ENCODE measurements at regions not wholly inside any gene's neighbourhood (a gene's known extent, or its start where the extent isn't known, plus 50 kb on each side); places are given as distances from the start of the nearest gene placed in this dataset.

DNA sequence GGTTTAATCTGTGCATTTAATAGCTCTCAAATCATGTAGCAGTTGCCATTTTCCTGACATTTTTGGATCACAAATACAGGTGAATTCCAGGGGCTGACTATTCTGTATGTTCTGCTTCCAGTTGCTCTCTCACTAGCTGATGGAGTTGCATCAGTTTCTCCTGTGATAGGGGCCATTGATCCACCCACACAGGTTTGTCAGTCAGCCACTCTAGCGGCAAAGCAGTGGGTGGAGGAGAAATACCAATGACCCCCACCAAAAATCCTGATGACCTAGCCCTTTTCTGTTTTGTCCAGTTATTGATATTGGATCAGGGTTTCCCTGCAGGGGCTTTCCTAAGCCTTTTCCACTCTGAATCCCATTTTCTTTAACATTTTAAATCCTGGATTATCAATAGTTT, 72.3 kb upstream of the BTN3A2 start:
- H3K9ac ChIP-seq: no peak overlapping the region
- H3K27me3 ChIP-seq (ENCODE audit: insufficient read depth): no peaks in the 10 kb centered on the region
- H3K36me3 ChIP-seq (replicated peaks in 1 of 2; ENCODE audit: control insufficient read depth in 1 of 2, insufficient read depth in 2 of 2, low read length in 1 of 2): no peaks in the 10 kb centered on the region
- no peaks in the 10 kb centered on the region for H3K79me2 ChIP-seq (ENCODE audit: insufficient read depth)
- no peaks in the 10 kb centered on the region for H4K20me1 ChIP-seq (ENCODE audit: insufficient read depth)
- H3K4me1 ChIP-seq (ENCODE audit: control insufficient read depth in 1 of 2, insufficient read depth in 2 of 2, low read depth in 1 of 2, low read length in 1 of 2): peaks cover 5 to 10% of the 10 kb centered on the region in 2 experiments; a peak in 3 of 4 replicates
- H3K9me2 ChIP-seq: no peaks in the 10 kb centered on the region
- ChIA-PET CTCF (interaction anchor here (1.5 kb wide), 1 partner anchor 49 kb away, joined by 3 read pairs; no protein-coding TSS in a partner anchor), POLR2A (no interaction called here)
- no peak for TF ChIP-seq ELF1 (IDR thresholded peaks at IDR 0.05)
- TF ChIP-seq EP300 (IDR thresholded peaks at IDR 0.05; ENCODE audit: borderline replicate concordance in 1 of 2, low read depth in 1 of 2, low read length in 1 of 2): no peak
- no peak for TF ChIP-seq RCOR1 (IDR thresholded peaks at IDR 0.05; ENCODE audit: low read length)
- no peak for TF ChIP-seq FOXM1 (IDR thresholded peaks at IDR 0.05; ENCODE audit: low read depth)
- TF ChIP-seq, protein P1, sequence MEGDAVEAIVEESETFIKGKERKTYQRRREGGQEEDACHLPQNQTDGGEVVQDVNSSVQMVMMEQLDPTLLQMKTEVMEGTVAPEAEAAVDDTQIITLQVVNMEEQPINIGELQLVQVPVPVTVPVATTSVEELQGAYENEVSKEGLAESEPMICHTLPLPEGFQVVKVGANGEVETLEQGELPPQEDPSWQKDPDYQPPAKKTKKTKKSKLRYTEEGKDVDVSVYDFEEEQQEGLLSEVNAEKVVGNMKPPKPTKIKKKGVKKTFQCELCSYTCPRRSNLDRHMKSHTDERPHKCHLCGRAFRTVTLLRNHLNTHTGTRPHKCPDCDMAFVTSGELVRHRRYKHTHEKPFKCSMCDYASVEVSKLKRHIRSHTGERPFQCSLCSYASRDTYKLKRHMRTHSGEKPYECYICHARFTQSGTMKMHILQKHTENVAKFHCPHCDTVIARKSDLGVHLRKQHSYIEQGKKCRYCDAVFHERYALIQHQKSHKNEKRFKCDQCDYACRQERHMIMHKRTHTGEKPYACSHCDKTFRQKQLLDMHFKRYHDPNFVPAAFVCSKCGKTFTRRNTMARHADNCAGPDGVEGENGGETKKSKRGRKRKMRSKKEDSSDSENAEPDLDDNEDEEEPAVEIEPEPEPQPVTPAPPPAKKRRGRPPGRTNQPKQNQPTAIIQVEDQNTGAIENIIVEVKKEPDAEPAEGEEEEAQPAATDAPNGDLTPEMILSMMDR (IDR thresholded peaks at IDR 0.05): no peak
- no peak for TF ChIP-seq NFIC (IDR thresholded peaks at IDR 0.05; ENCODE audit: borderline replicate concordance)
- TF ChIP-seq FOXJ3 (CRISPR knock-in tag; IDR thresholded peaks at IDR 0.05): no peak
- TF ChIP-seq, protein P2, sequence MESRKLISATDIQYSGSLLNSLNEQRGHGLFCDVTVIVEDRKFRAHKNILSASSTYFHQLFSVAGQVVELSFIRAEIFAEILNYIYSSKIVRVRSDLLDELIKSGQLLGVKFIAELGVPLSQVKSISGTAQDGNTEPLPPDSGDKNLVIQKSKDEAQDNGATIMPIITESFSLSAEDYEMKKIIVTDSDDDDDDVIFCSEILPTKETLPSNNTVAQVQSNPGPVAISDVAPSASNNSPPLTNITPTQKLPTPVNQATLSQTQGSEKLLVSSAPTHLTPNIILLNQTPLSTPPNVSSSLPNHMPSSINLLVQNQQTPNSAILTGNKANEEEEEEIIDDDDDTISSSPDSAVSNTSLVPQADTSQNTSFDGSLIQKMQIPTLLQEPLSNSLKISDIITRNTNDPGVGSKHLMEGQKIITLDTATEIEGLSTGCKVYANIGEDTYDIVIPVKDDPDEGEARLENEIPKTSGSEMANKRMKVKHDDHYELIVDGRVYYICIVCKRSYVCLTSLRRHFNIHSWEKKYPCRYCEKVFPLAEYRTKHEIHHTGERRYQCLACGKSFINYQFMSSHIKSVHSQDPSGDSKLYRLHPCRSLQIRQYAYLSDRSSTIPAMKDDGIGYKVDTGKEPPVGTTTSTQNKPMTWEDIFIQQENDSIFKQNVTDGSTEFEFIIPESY (IDR thresholded peaks at IDR 0.05; ENCODE audit: borderline replicate concordance, low read depth): no peak
- no peak overlapping the region for H3K4me3 ChIP-seq (ENCODE audit: low read depth in 2 of 2, low read length in 1 of 2)
- WGBS (ENCODE audit: low lambda C conversion rate): 88% methylated on average over 1 of the region's 1 CpG
- no peak overlapping the region for H2AFZ ChIP-seq (ENCODE audit: low read depth)
- DNase-seq: no peak
- peaks cover 23% of the 10 kb centered on the region for H3F3A ChIP-seq (replicated peaks; ENCODE audit: insufficient read depth)
- 0 out of 2 replicates have a peak, but pooled peaks cover 4% of the 10 kb centered on the region for H3K9me3 ChIP-seq
- no peak overlapping the region for H3K4me2 ChIP-seq
- H3K27ac ChIP-seq (ENCODE audit: low read depth in 2 of 2, low read length in 1 of 2): no peak overlapping the region

DNA sequence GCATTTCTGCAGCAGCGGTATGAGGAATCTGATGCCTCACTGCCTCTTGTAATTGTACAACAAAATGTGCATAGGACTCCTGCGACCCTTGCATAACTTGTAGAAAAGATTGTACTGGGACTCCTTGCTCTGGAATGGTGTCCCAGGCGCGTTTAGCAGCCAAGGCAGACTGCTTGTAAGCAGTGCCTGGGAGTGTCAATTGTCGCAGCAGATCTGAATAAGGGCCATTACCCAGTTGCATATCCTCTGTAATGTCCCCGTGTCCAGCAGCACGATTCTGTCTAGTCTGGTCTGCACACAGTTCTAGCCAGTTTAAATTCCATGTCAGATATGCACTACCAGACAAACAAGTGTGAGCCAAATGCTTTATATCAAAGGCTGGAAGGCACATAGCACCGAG, 70.7 kb upstream of the BTN3A2 start:
- H3K4me2 ChIP-seq: no peak overlapping the region
- H3K79me2 ChIP-seq (ENCODE audit: insufficient read depth): no peaks in the 10 kb centered on the region
- H3K9me2 ChIP-seq: no peaks in the 10 kb centered on the region
- DNase-seq: no peak
- H3K36me3 ChIP-seq (replicated peaks in 1 of 2; ENCODE audit: control insufficient read depth in 1 of 2, insufficient read depth in 2 of 2, low read length in 1 of 2): no peaks in the 10 kb centered on the region
- no peak for TF ChIP-seq RCOR1 (IDR thresholded peaks at IDR 0.05; ENCODE audit: low read length)
- H3F3A ChIP-seq (replicated peaks; ENCODE audit: insufficient read depth): peaks cover 20% of the 10 kb centered on the region
- H3K27me3 ChIP-seq (ENCODE audit: insufficient read depth): no peaks in the 10 kb centered on the region
- peaks cover 5 to 10% of the 10 kb centered on the region in 2 experiments; a peak in 3 of 4 replicates for H3K4me1 ChIP-seq (ENCODE audit: control insufficient read depth in 1 of 2, insufficient read depth in 2 of 2, low read depth in 1 of 2, low read length in 1 of 2)
- H2AFZ ChIP-seq (ENCODE audit: low read depth): no peak overlapping the region
- no peaks in the 10 kb centered on the region for H3K9me3 ChIP-seq
- WGBS (ENCODE audit: low lambda C conversion rate): 92% methylated on average over 5 of the region's 8 CpGs
- CTCF ChIA-PET: interaction anchor here (0.6 kb wide), 1 partner anchor 249 kb away, joined by 3 read pairs; no protein-coding TSS in a partner anchor
- H4K20me1 ChIP-seq (ENCODE audit: insufficient read depth): no peaks in the 10 kb centered on the region
- no peak overlapping the region for H3K27ac ChIP-seq (ENCODE audit: low read depth in 2 of 2, low read length in 1 of 2)
- H3K4me3 ChIP-seq (ENCODE audit: low read depth in 2 of 2, low read length in 1 of 2): no peak overlapping the region
- POLR2A ChIA-PET: no interaction called here
- H3K9ac ChIP-seq: no peak overlapping the region

Measured in SK-N-SH (cell line).